Forelimb muscle (tissue), 1 donor: ENCODE measurements at regions not wholly inside any gene's neighbourhood (a gene's known extent, or its start where the extent isn't known, plus 50 kb on each side); places are given as distances from the start of the nearest gene placed in this dataset.

Source experiments
- DNase-seq: peaks from one replicate; pipeline ENCODE4 v3.0.0-alpha.2; 2013; ENCODE audit warnings: low read depth

DNA sequence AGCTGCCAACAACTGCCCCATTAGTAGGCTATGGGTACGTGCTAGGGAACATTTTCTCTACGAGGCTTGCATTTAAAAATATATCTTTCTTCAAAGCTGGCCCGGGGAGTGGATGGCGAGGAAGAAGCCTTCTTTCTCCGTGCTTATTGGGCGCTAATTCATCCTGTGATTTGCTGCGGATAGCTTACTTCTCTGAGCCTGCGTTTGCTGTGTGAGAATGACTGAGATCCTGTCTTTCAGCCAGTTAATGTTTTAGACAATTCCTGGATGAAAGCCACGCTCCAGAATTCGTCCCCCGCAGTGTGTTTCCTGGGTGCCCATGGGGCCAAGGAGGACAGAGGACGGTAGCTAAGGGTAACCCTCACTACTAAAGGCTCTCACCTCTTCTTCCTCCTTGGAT is 57.8 kb upstream of the TARBP1 start:
- no peak for DNase-seq

- DNase-seq: no peak
Measured at GRCh38 chr1:234535763-234536515, 57.0 kb upstream of the TARBP1 start.

- DNase-seq: no peak
Measured at GRCh38 chr1:234535218-234535617, 56.2 kb upstream of the TARBP1 start.

GRCh38 chr1:234533975-234534876 is 55.2 kb upstream of the TARBP1 start:
- peak; percentile 96 for DNase-seq

GRCh38 chr1:234533034-234533891 is 54.3 kb upstream of the TARBP1 start:
- DNase-seq: no peak

- no peak for DNase-seq
Measured at GRCh38 chr1:234532503-234532922, 53.5 kb upstream of the TARBP1 start.

- DNase-seq: no peak
Measured at GRCh38 chr1:234531151-234531635, 52.2 kb upstream of the TARBP1 start.

GRCh38 chr1:234530672-234531071 is 51.7 kb upstream of the TARBP1 start:
- DNase-seq: no peak

DNA sequence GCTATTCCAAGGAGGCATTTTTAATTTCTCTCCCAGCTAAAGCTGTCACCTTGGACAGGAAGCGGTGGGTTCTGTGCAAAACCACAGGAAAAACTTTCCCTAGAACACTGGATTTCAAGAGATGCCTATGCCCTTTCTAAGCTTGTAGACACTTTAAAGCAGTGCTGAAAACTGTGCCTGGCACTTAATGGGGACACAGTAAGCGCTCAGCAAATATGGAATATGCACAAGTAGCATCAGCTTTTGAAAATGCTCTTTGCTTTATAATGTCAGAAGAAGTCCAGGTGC is 50.9 kb upstream of the TARBP1 start:
- DNase-seq: no peak

- DNase-seq: no peak
Measured at GRCh38 chr1:234529095-234529949, 50.3 kb upstream of the TARBP1 start.
